HG03135 (cell line): ENCODE measurements at regions not wholly inside any gene's neighbourhood (a gene's known extent, or its start where the extent isn't known, plus 50 kb on each side); places are given as distances from the start of the nearest gene placed in this dataset.
"Not testable (repeated sequence)": the region's sequence is repeated elsewhere in the genome, so short reads cannot be mapped to it uniquely, and the experiment has no call there.

Experiments
- ATAC-seq: cut with Tn5 transposase; IDR thresholded peaks from one replicate; pipeline ENCODE4 v1.9.1; 2021; ENCODE audit warnings: mild to moderate bottlenecking, moderate library complexity; ENCODE audit not compliant: unreplicated experiment

GRCh38 chr2:192412866-192413265, 218.1 kb upstream of the TMEFF2 start:
- not testable (repeated sequence) for ATAC-seq

GRCh38 chr2:192412394-192412793, 217.7 kb upstream of the TMEFF2 start:
- no peak for ATAC-seq

- no peak for ATAC-seq
Observed at GRCh38 chr2:192411755-192412154, 217.0 kb upstream of the TMEFF2 start.

- no peak for ATAC-seq
Observed at GRCh38 chr2:192410319-192410718, 215.6 kb upstream of the TMEFF2 start.

- no peak for ATAC-seq
Observed at GRCh38 chr2:192407692-192408091, 213.0 kb upstream of the TMEFF2 start.

GRCh38 chr2:192398236-192398635, 203.5 kb upstream of the TMEFF2 start:
- no peak for ATAC-seq

- no peak for ATAC-seq
Observed at GRCh38 chr2:192394605-192395004, 199.9 kb upstream of the TMEFF2 start.

- ATAC-seq, result no peak
Observed at GRCh38 chr2:192391041-192391440, 196.3 kb upstream of the TMEFF2 start.

GRCh38 chr2:192390401-192390800, 195.7 kb upstream of the TMEFF2 start:
- no peak for ATAC-seq

- not testable (repeated sequence) for ATAC-seq
Observed at GRCh38 chr2:192384191-192384590, 189.5 kb upstream of the TMEFF2 start.

- ATAC-seq, result no peak
Observed at GRCh38 chr2:192381082-192381481, 186.3 kb upstream of the TMEFF2 start.

GRCh38 chr2:192379736-192380135, 185.0 kb upstream of the TMEFF2 start:
- ATAC-seq, result no peak

- no peak for ATAC-seq
Observed at GRCh38 chr2:192377173-192377572, 182.4 kb upstream of the TMEFF2 start.

GRCh38 chr2:192373754-192374153, 179.0 kb upstream of the TMEFF2 start:
- no peak for ATAC-seq

- no peak for ATAC-seq
Observed at GRCh38 chr2:192373221-192373620, 178.5 kb upstream of the TMEFF2 start.

GRCh38 chr2:192369969-192370368, 175.2 kb upstream of the TMEFF2 start:
- ATAC-seq, result no peak

GRCh38 chr2:192357217-192357616, 162.5 kb upstream of the TMEFF2 start:
- no peak for ATAC-seq

GRCh38 chr2:192354512-192355244, 159.9 kb upstream of the TMEFF2 start:
- no peak for ATAC-seq

GRCh38 chr2:192347542-192347941, 152.8 kb upstream of the TMEFF2 start:
- no peak for ATAC-seq

GRCh38 chr2:192345287-192345686, 150.6 kb upstream of the TMEFF2 start:
- ATAC-seq, result no peak

- ATAC-seq, result no peak
Observed at GRCh38 chr2:192333642-192334041, 138.9 kb upstream of the TMEFF2 start.

GRCh38 chr2:192328297-192328696, 133.6 kb upstream of the TMEFF2 start:
- no peak for ATAC-seq

- ATAC-seq, result no peak
Observed at GRCh38 chr2:192327576-192327975, 132.8 kb upstream of the TMEFF2 start.
